HG03432 (cell line): ENCODE measurements at regions not wholly inside any gene's neighbourhood (a gene's known extent, or its start where the extent isn't known, plus 50 kb on each side); places are given as distances from the start of the nearest gene placed in this dataset.
"Not testable (repeated sequence)": the region's sequence is repeated elsewhere in the genome, so short reads cannot be mapped to it uniquely, and the experiment has no call there.

Experiments used
- ATAC-seq: cut with Tn5 transposase; IDR thresholded peaks from one replicate; pipeline ENCODE4 v1.9.1; 2021; ENCODE audit warnings: mild to moderate bottlenecking, moderate library complexity; ENCODE audit not compliant: unreplicated experiment

DNA sequence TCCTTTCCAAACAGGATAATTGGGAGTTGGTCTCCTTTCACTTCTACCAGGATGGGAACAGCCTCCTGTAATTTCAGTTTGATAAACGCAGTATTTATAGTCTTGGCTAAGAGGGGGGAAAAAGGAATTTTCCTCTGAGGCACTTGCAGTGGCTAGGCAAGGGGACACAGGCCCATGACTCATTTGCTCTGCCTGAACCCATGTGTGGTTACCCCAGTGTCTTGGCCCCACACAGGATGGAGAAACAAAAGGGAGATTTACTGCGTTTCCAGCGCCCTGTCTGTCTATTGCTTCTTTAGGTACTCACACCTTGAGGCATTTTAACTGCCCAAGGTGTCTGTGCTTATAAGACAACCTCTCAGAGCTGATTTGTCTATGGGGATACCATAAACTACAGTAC, 74.8 kb upstream of the NEDD9 start:
- no peak for ATAC-seq

DNA sequence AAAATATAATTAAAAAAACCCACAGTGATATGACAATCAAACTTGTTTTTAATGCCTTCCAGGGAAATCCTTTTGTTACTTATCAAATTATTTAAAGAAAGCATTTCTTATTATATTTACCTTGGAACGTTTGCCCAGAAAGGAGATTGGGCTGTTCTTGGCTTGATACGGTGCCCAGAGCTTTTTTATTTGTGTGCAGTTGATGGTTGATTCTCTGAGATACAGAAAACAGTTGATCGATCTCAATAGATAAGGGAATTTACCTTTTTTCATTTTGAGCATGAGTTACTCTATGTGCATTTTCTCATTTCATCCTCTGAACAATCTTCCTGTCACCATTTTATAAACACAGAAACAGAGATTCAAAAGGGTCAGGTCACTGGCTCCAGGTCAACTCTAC, 72.5 kb upstream of the NEDD9 start:
- ATAC-seq: no peak

DNA sequence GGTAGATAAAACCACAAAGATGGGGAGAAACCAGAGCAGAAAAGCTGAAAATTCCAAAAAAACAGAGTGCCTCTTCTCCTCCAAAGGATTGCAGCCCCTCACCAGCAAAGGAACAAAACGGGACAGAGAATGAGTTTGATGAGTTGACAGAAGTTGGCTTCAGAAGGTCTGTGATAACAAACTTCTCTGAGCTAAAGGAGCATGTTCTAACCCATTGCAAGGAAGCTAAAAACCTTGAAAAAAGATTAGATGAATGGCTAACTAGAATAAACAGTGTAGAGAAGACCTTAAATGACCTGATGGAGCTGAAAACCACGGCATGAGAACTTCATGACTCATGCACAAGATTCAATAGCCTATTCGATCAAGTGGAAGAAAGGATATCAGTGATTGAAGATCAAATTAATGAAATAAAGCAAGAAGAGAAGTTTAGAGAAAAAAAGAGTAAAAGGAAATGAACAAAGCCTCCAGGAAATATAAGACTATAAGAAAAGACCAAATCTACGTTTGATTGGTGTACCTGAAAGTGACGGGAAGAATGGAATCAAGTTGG, 67.5 kb upstream of the NEDD9 start:
- ATAC-seq: not testable (repeated sequence)

DNA sequence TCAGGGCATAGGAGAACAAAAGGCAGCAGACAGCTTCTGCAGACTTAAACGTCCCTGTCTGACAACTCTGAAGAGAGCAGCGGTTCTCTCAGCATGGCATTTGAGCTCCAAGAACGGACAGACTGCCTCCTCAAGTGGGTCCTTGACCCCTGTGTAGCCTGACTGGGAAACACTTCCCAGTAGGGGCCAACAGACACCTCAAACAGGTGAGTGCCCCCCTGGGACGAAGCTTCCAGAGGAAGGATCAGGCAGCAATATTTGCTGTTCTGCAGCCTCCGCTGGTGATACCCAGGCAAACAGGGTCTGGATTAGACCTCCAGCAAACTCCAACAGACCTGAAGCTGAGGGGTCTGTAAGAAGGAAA, 66.9 kb upstream of the NEDD9 start:
- not testable (repeated sequence) for ATAC-seq

DNA sequence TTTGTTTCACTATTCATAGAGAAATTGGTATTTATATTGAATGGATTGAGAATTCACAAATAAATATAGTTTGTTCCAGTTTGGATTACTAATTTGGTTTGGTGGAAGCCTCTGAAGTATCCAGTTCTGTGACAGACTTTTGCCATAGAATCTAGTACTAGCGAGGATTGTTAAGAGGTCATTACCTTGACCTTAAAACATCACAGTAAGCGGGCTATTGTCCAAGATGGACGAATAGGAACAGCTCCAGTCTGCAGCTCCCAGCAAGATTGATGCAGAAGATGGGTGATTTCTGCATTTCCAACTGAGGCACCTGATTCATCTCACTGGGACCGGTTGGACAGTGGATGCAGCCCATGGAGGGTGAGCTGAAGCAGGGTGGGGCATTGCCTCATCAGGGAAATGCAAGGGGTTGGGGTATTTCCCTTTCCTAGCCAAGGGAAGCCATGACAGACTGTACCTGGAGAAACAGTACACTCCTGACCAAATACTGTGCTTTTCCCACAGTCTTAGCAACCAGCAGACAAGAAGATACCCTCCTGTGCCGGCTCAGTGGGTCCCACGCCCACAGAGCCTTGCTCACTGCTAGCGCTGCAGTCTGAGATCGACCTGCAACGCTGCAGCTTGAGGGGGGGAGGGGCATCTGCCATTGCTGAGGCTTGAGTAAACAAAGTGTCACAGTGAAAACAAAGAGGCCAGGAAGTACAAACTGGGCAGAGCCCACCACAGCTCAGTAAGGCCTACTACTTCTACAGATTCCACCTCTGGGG, 66.4 kb upstream of the NEDD9 start:
- no peak for ATAC-seq

DNA sequence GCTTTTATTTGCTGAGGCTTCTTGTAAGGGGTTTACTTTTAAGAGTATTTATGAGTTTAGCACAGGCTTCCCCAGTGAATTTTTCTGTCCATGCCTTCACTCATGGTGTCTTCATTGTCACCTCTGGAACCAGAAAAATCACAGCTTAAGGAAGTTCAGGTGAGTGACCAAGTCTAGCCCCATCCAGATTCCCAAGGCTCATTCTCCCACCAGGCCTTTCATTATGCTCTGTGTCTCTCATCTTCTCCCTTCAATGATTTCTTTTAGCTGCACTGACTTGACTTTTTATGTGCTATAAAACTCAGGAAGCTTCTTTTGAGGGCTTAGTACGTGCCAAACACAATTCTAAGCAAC, 64.9 kb upstream of the NEDD9 start:
- ATAC-seq: no peak

DNA sequence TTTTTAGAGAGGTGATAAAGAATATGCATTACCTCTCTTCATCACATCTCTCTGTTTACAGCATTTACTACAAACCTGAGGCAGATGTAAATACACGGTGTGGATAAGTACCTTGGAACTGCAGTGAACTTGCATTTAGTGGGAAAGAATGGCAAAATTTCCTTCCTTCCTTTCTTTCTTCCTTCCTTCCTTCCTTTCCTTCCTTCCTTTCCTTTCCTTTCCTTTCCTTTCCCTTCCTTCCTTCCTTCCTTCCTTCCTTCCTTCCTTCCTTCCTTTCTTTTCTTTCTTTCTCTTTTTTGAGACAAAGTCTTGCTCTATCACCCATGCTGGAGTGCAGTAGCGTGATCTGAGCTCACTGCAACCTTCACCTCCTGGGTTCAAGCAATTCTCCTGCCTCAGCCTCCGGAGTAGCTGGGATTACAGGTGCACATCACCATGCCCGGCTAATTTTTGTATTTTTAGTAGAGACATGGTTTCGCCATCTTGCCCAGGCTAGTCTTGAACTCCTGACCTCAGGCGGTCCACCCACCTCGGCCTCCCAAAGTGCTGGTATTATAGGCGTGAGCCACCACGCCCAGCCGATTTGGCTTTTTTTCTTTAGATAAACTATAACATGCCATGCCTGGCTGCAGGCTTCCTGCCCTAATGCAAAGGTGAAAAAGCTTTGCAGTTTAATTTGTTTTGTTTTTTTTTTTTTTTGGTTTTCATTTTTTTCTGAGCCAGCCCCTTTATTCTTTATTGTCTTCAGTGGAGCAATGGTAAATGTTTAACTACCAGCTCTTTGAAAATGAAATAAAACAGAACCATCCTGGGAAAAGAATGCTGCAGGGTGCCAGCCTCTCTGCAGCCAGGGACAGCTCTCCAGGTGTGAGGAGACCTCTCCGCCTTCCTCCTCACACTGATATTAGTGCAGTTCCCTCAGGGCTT, 64.2 kb upstream of the NEDD9 start:
- ATAC-seq: no peak

DNA sequence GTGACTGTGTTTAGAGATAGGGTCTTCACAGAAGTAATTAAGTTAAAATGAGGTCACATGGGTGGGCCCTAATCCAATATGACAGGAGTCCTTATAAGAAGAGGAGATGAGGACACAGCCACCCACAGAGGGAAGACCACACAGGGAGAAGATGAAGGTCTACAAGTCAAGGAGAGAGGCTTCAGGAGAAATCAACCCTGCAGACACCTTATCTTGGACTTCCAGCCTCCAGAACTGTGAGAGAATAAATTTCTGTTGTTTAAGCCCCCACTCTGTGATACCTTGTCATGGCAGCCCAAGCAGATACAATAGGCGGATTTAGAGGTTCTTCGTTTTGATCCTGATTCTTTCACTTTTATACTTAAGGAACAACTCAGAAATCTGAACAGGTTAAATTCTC, 63.5 kb upstream of the NEDD9 start:
- no peak for ATAC-seq

DNA sequence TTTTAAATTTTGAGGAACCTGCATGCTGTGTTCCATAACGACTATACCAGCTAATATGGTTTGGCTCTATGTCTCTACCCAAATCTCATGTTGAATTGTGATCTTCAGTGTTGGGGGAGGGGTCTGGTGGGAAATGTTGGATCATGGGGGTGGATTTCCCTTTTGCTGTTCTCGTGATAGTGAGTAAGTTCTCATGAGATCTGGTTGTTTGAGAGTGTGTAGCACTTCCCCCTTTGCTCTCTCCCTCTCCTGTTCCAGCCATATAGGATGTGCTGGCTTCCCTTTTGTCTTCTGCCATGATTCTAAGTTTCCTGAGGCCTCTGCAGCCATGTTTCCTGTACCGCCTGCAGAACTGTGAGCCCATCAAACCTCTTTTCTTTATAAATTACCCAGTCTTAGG, 61.8 kb upstream of the NEDD9 start:
- no peak for ATAC-seq

DNA sequence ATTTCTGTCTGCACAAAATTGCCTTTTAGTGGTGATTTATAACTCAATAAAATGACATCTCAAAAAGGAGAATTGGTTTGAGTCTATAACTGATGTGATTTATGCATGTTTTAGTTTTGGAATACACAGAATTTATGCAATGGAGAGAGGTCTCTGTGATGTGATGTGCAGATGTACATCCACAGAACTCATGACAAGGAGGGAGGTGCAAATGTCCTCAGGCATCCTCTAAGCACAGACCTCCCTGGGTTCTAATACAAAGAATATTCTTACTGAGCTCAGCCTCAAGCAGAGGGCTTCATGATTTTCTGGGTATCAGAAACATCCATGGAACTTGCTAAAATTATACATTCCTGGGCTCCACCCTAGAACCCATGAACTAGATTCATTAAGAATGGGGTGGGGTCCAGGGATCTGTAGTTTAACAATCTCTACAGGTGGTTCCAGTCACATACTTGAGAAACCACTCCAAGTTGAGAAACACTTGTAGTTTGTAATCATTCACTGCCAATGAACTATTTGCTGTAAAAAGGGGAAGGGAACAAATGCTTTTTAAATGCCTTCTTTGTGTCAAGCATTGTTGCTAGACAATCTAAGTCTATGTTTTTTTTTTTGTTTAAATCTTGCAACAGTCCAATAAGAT, 60.2 kb upstream of the NEDD9 start:
- ATAC-seq: no peak

DNA sequence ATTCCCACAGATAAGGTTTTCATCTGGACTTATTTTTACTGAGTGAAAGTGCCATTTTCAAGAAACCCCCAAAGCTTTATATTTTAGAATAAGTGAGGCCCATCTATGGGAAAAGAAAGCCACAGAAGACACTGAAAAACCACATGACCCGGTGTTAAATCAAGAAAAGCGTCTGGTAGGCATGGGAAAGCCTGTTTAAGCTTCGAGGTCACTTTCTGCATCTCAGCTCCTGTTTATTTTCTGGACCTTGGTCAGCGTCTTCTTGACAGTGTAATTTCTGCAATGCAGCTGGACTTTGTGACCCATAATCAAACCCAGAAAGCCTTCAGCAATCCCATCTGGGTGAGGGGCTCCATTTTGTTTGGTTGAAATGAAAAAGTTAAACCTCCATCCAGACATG, 59.6 kb upstream of the NEDD9 start:
- ATAC-seq: no peak

DNA sequence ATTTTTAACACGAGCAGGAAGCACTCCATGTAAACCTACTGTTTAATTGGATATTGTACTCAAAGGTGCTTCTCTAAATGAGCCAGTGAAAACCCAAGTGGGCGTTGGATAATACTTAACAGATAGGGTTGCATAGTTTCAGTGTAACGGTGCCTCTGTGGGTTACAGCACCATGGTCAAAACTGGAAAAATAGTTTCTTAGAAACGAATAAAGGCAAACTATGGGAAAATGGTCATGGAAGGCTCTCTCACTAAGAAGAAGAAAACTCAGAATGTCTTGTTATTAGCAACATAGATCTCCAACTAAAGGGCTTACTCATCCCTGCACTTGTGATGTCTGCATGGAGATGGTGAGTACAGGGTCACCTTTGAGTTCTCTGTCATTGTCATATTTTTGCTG, 59.1 kb upstream of the NEDD9 start:
- no peak for ATAC-seq

DNA sequence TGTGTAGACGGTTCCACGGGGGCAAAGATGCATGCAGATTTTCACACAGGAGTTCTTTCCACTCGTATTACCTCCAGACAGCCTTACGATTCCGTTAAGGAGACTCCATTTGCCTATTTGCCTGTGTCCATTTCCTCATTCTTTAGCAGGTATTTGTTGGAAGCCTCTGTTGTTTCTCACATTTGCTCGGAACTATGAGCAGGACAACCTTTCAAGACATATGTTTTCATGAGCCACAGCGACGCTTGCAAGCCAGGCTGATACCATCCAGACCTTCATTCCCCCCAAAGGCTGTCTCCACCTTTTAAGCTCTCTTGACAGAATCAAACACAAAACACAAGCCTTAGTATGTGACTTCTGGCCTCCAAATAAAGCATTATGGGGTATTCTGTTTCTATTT, 57.6 kb upstream of the NEDD9 start:
- ATAC-seq: no peak

DNA sequence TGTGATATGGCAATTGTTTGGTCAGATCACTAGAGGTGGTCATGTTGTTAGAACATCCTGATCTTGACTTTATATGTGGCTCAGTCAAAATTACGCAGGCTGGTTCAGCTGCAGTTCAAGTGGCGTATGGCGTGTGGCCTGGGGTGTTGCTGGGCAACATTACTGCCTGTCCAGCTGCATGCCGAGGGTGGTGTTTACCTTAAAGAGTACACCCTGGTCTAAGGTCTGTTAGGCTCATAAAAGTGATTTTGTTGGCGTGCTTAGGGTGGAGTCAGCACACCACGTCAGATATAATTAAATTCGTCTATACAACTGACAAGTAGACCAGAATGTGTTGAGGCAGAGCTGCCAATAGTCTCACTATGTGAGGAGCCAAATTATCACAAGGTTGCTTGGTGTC, 55.6 kb upstream of the NEDD9 start:
- ATAC-seq: no peak

DNA sequence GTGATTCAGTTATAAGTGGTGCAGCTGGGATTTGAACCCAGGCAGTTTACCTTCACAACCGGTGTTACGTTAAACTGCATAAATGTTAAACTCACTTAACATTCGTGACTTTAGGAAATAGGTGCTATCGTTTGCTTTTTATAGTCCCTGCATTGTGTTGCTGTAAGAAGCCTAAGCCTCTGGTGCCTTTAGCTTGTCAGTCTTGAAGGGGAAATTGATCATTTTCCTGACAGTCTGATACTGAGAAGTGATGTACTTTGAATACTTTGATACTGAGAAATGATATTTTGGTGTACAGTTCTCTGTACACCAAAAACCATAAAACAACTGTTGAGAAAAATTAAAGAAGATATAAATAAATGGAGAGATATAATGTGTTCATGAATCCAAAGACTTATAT, 52.5 kb upstream of the NEDD9 start:
- no peak for ATAC-seq

DNA sequence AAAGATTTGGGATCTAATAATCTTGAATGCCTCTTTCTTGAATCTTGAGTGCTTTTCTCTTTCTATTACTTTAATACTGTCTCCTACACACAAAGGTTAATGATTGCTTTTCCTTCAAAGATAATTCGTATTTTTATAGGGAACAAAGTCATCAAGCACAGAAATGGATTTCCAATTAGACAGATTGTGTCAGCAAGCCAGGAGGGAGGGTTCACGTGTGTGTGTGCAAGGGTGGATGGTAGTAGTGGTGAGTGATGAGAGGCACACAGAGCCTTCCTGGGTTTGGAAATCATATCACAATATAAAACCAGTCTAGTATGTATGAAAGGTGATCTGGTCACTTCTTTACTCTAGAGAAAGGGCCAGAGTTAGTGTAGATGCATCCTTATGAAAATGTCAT, 51.2 kb upstream of the NEDD9 start:
- ATAC-seq: no peak

DNA sequence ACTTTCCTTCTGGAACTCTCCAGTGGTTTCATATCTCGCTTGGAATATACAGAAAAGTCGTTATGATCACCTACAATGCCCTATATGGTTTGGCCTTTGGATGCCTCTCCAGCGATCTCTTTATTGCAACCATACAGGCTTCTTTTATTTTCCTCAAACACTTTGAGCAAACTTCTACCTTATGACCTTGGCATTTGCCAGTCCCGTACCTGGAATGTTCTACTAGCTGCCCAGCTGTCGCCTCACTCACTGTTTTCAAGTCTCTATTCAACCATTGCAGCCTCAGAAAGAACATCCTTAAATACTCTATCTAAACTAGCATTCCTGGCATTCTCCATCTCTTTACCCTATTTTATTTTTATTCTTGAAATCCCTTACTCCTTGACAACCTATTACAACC, 50.4 kb upstream of the NEDD9 start:
- ATAC-seq: no peak
